Lower lobe of right lung (tissue), 2 donors: ENCODE measurements at regions not wholly inside any gene's neighbourhood (a gene's known extent, or its start where the extent isn't known, plus 50 kb on each side); places are given as distances from the start of the nearest gene placed in this dataset.
"Not testable (repeated sequence)": the region's sequence is repeated elsewhere in the genome, so short reads cannot be mapped to it uniquely, and the experiment has no call there.

Source experiments
- ATAC-seq, 2 donors: fragments of 200-7000 bp; cut with Tn5 transposase; one replicate each; pipeline ENCODE4 v1.9.1; 2020 to 2022; ENCODE audit warnings: mild to moderate bottlenecking in 2 of 2, moderate library complexity in 2 of 2
- DNase-seq: peaks from one replicate; pipeline ENCODE4 v3.0.0-alpha.2; 2020
- H3K27ac ChIP-seq: fragments of 200-600 bp; one replicate; pipeline ENCODE4 v1.8.0; 2022
- H3K27me3 ChIP-seq: fragments of 200-600 bp; one replicate; pipeline ENCODE4 v1.8.0; 2022; ENCODE audit warnings: low read depth
- H3K36me3 ChIP-seq: fragments of 200-600 bp; one replicate; pipeline ENCODE4 v1.8.0; 2022; ENCODE audit warnings: mild to moderate bottlenecking
- H3K4me1 ChIP-seq: fragments of 200-600 bp; one replicate; pipeline ENCODE4 v1.8.0; 2022
- H3K4me3 ChIP-seq: fragments of 200-600 bp; one replicate; pipeline ENCODE4 v1.8.0; 2022; ENCODE audit warnings: mild to moderate bottlenecking
- H3K9me3 ChIP-seq: fragments of 200-600 bp; one replicate; pipeline ENCODE4 v1.8.0; 2022
- intact Hi-C: fragments of 100-400 bp; cut with DNase I; formaldehyde crosslinking; loops from one replicate; pipeline ENCODE4 v1.11.0; 2022
- TF ChIP-seq, protein P1 (sequence below): fragments of 200-600 bp; IDR thresholded peaks from one replicate; pipeline ENCODE4 v1.8.0; 2022; ENCODE audit warnings: antibody characterized with exemption, mild to moderate bottlenecking
- donor health status: DM: no; HTN: yes; CAD: no; lungs with severe emphysema.

DNA sequence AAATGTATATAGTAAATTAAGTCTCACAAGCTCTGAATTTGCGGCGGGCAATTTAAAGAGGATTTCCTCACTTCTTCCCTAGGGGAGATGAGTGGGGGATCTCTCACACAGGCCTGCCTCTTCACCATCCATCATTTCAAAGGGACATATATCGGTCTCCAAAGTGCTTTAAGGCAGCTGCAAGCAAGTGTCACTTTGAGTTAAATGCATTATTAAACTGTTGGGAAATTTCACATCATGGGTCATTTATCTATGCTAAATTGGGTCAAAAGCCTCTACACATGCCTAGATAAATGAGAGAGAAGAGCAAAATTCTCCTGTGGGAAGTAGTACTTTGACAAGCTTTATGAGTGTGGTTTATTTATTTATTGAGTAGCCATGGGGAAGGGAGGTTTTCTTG lies 1106.1 kb upstream of the GOT2 start:
- no peak overlapping the region for H3K4me3 ChIP-seq
- no peak overlapping the region for H3K27ac ChIP-seq
- H3K36me3 ChIP-seq = no peaks in the 10 kb centered on the region
- H3K4me1 ChIP-seq = no peaks in the 10 kb centered on the region
- intact Hi-C loops = no loop called here
- H3K9me3 ChIP-seq = no peaks in the 10 kb centered on the region
- TF ChIP-seq, protein P1, sequence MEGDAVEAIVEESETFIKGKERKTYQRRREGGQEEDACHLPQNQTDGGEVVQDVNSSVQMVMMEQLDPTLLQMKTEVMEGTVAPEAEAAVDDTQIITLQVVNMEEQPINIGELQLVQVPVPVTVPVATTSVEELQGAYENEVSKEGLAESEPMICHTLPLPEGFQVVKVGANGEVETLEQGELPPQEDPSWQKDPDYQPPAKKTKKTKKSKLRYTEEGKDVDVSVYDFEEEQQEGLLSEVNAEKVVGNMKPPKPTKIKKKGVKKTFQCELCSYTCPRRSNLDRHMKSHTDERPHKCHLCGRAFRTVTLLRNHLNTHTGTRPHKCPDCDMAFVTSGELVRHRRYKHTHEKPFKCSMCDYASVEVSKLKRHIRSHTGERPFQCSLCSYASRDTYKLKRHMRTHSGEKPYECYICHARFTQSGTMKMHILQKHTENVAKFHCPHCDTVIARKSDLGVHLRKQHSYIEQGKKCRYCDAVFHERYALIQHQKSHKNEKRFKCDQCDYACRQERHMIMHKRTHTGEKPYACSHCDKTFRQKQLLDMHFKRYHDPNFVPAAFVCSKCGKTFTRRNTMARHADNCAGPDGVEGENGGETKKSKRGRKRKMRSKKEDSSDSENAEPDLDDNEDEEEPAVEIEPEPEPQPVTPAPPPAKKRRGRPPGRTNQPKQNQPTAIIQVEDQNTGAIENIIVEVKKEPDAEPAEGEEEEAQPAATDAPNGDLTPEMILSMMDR = no peak
- no peaks in the 10 kb centered on the region for H3K27me3 ChIP-seq
- no peak for ATAC-seq
- DNase-seq = no peak

DNA sequence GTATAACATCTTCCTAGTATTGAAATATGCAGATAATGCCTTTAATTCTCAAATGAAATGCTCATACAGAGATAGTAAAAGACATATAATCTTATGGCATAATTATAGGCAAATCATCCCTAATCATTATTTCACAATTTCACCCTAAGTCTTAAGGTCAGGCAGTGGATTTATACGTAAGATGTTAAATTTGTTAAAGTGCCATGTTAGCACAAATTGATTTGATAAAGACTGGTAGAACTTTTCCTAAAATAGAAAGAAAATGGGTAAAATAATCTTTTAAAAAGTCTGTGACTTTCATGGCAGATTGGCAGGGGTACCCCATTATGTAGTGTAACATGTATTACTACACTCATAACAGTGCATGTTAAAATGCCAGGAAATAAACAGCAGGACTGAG lies 1092.7 kb upstream of the GOT2 start:
- no peaks in the 10 kb centered on the region for H3K9me3 ChIP-seq
- intact Hi-C loops = no loop called here
- TF ChIP-seq, protein P1 = no peak
- no peaks in the 10 kb centered on the region for H3K36me3 ChIP-seq
- no peak overlapping the region for H3K27ac ChIP-seq
- no peaks in the 10 kb centered on the region for H3K4me1 ChIP-seq
- ATAC-seq = no peak
- DNase-seq = no peak
- H3K27me3 ChIP-seq = no peaks in the 10 kb centered on the region
- H3K4me3 ChIP-seq = no peak overlapping the region

DNA sequence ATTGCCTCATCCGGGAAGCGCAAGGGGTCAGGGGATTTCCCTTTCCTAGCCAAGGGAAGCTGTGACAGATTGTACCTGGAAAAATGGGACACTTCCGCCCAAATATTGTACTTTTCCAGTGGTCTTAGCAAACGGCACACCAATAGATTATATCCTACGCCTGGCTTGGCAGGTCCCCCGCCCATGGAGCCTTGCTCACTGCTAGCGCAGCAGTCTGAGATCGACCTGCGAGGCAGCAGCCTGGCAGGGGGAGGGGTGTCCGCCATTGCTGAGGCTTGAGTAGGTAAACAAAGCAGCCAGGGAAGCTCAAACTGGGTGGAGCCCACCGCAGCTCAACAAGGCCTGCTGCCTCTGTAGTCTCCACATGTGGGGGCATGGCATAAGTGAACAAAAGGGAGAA lies 1075.4 kb upstream of the GOT2 start:
- H3K9me3 ChIP-seq, H3K36me3 ChIP-seq, intact Hi-C loops, DNase-seq, H3K4me1 ChIP-seq, H3K4me3 ChIP-seq, H3K27me3 ChIP-seq, H3K27ac ChIP-seq, ATAC-seq: not testable (repeated sequence)

DNA sequence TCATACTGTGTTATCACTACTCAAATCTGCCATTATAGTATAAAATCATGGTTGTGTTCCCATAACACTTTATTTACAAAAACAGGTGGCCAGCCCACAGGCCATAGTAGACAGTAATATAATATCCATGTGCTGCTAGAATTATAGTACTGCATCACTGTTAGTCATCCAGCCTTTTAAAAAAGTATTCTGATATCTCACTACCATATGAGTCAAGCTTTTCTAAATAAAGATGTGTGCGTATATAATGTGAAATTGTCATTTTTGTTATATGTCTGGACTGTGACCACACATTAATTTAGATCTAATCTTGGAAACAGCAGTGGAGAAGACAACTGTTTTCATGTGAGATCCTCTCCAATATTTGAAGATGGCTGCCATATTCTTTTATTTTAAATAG lies 1049.1 kb upstream of the GOT2 start:
- no peaks in the 10 kb centered on the region for H3K36me3 ChIP-seq
- H3K9me3 ChIP-seq = no peaks in the 10 kb centered on the region
- H3K4me1 ChIP-seq = no peaks in the 10 kb centered on the region
- H3K27me3 ChIP-seq = no peaks in the 10 kb centered on the region
- ATAC-seq (no peak), DNase-seq (no peak)
- H3K4me3 ChIP-seq = no peak overlapping the region
- intact Hi-C loops = no loop called here
- H3K27ac ChIP-seq = no peak overlapping the region
- TF ChIP-seq, protein P1 = no peak

DNA sequence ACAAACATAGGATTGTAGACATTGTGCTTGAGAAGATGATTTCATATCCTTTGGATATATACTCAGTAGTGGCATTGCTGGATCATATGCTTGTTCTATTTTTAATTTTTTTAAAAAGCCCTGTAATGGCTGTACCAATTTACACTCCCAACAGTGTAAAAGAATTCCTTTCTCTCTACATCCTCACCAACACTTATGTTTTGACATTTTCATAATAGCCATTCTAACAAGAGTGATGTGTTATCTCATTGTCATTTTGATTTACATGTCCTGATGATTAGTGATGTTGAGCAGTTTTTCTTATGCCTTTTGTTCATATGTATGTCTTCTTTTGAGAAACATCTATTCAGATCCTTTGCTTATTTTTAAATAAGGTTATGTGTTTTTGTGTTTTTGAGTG lies 1039.2 kb upstream of the GOT2 start:
- Histone ChIP-seq H3K4me1 (no peaks in the 10 kb centered on the region), H3K4me3 (no peak overlapping the region), H3K36me3 (no peaks in the 10 kb centered on the region), H3K9me3 (no peaks in the 10 kb centered on the region), H3K27me3 (no peaks in the 10 kb centered on the region), H3K27ac (no peak overlapping the region)
- ATAC-seq (no peak), DNase-seq (no peak)
- TF ChIP-seq, protein P1 = no peak
- intact Hi-C loops = no loop called here

DNA sequence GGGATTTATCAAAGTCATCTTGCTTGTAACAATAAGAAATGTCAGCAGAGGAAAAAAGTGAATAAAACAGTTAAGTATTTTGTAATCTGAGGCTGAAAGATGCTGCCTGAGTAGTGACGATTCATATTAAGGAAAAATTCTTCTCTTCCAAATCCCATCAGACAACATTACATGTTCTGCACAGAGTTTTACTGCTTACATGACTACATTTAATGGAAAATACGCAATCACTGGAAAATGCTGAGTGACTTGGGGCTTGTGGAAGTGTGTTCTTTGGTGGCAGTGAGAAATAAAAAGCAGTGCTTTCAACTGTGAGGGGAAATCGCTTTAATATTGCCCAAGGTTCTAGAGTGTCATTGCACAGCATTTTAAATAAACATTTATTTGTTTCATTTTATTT lies 1025.2 kb upstream of the GOT2 start:
- Histone ChIP-seq H3K4me1 (no peaks in the 10 kb centered on the region), H3K9me3 (no peaks in the 10 kb centered on the region), H3K27me3 (no peaks in the 10 kb centered on the region), H3K4me3 (no peak overlapping the region), H3K36me3 (no peaks in the 10 kb centered on the region), H3K27ac (no peak overlapping the region)
- intact Hi-C loops = no loop called here
- no peak for DNase-seq
- no peak for ATAC-seq
- TF ChIP-seq, protein P1 = no peak
